HG03460 (cell line): ENCODE measurements at regions not wholly inside any gene's neighbourhood (a gene's known extent, or its start where the extent isn't known, plus 50 kb on each side); places are given as distances from the start of the nearest gene placed in this dataset.

Source experiments
- ATAC-seq: cut with Tn5 transposase; IDR thresholded peaks from one replicate; pipeline ENCODE4 v1.9.1; 2021; ENCODE audit not compliant: unreplicated experiment

DNA sequence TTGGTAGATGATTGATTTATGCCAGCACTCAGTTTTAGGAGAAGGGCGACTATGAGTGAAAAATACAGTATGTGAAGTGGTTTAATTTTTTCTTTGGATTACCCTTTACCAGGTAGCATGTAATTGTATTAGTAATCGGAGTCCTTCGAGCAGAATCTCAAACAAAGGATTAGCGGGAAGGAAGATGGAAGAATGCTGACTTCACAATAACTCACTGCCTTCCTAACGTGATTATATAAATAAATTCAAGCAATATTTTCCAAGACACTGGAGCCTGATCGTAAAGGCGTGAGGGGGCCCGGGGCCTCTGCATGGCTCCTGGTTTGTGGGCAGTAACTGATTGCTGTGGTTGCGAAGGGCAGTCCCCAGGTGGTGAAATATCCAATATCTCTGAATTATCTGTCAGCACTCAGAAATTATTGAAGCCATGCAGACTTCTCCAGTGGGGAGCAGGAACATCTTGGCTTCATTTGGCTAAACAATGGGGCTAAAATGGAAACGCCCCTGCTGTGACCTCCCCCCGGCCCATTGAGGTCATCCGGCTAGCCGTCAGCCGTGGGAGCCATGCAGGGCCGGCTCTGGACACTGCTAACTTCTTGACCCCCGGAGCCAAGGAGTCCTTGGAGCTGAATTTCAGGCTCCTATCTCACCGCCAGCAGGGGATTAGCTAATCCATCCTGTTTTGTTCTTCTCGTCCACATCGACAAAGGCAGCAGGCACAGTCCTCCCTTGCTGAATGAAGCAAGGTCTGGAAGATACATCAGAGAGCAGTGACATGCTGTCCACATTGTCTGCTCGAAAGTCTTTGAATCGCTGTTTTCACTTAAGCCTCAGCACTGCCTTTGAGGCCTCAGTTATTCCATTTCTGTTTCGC is 295.9 kb upstream of the N4BP1 start:
- no peak for ATAC-seq

DNA sequence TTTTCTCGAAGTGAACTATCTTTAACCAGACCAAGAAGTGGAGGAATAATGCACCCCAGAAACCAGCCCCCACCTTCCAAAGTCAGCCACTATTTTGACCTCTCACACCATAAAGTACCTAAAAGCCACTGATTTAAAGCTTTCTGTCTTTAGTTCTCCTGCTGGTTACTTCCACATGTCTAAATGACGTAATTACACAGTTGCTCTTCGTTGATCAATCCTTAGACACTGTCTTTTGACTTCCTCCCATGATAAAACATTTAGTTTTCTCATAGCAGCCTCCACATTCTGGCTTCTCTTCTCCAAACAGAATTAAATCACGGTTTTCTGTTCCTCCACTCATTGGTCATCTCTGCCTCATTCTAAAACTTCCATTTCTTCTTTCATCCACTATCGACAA is 294.4 kb upstream of the N4BP1 start:
- no peak for ATAC-seq

GRCh38 chr16:48903039-48903438 is 293.1 kb upstream of the N4BP1 start:
- no peak for ATAC-seq

- ATAC-seq, result no peak
Measured at GRCh38 chr16:48901712-48902374, 291.9 kb upstream of the N4BP1 start.

GRCh38 chr16:48899500-48899899 is 289.5 kb upstream of the N4BP1 start:
- ATAC-seq, result no peak

- ATAC-seq, result no peak
Measured at GRCh38 chr16:48897698-48898205, 287.8 kb upstream of the N4BP1 start.

GRCh38 chr16:48895142-48895541 is 285.2 kb upstream of the N4BP1 start:
- ATAC-seq, result no peak

DNA sequence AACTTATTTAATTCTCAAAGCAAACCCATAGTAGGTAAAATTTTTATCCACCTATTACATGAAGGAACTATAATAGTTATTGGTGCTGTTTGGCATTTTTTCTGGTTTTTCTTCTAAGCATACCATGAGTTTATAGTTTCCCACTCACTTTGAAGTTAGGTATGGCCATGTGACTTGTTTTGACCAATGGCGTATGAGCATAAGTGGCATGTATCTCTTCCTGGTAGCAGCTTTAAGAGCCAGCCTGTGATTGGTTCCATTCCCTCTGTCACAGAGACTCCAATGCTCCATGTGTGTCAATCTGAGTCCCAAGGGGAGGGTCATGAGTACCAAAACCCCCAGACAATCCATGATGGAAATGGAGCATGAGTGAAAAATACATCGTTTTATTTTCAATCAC is 282.9 kb upstream of the N4BP1 start:
- ATAC-seq, result no peak

DNA sequence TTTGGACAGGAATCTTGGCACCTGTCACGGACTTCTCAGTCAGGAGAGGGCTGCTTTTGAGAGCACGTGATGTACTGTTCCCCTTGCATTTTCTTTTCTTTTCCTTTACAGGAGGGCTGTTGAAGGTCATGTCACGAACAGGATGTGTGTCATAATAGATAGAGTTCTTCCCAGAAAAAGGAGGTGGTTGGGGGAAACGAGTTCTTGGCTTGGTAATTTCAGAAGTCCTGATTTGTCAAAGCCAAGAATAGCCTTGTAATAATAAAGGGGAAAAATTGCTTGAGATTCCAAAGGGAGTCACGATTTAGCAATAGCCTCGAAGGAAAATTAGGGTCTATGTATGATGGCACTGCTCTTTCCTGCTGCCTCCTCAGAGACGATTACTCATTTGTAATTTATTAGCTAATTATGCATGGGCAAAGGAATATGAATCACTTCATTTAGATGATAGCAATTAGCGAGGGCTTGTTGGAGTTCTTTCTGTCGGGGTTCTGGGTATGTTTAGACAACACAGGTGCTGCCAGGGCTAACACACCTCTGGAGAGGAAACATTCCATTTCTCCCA is 277.7 kb upstream of the N4BP1 start:
- no peak for ATAC-seq

- ATAC-seq, result no peak
Measured at GRCh38 chr16:48885471-48885870, 275.5 kb upstream of the N4BP1 start.

- no peak for ATAC-seq
Measured at GRCh38 chr16:48881272-48881671, 271.3 kb upstream of the N4BP1 start.

GRCh38 chr16:48879223-48880122 is 269.5 kb upstream of the N4BP1 start:
- no peak for ATAC-seq

DNA sequence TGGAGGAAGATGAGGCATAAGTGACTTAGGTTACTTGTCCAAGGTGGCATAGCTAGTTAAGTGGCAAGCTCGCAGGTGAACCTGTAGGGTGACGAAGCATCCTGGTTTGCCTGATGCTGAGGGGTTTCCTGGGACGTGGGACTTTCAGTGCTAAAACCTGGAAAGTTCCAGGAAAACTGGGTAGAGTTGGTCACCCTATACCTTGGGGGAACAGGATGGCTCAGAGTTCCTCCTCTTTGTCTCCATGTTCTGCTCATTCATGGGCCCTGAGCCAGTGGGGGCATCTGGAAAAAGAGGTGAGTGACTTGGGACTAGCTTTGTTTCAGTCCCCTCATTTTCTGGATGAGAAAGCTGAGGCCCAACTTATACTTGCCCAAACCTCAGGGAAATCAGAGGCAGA is 268.0 kb upstream of the N4BP1 start:
- no peak for ATAC-seq

DNA sequence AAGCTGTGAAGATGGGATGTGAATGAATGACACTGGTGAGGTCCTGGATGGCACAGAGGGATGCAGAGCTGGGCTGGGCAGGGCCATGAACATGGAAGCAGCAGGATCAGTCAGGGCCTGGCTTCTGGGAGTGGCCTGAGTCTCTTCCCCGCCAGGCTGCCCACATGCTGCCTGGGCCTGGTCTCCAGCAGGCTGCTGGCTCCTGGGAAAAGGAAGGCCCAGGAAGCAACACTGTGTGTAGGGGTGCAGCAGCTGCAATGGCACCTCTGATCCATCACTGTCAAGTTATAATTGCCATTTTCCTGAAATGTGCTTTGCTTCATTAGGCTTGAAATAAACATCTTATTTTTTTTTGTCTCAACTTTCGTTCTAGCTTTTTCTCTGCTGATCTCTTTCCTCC is 260.2 kb upstream of the N4BP1 start:
- ATAC-seq, result no peak

DNA sequence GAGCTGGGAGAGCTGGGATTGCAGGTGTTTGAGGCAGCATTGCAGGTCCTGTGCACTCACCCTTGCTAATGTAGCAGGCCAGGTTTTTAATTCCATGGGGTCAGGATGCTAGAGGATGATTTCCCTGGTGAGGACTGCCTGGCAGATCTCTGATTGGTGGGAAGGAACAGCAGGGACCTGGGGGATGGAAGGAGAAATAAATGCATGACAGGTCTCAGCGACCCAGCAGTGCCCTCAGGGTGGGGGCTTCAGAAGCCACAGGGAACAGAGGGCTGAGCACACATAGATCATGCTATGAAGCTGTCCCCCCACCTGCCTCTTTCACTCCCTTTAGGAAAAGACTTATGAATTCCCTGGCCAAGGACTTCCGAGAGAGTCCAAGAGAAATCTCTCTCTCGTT is 255.5 kb upstream of the N4BP1 start:
- no peak for ATAC-seq

DNA sequence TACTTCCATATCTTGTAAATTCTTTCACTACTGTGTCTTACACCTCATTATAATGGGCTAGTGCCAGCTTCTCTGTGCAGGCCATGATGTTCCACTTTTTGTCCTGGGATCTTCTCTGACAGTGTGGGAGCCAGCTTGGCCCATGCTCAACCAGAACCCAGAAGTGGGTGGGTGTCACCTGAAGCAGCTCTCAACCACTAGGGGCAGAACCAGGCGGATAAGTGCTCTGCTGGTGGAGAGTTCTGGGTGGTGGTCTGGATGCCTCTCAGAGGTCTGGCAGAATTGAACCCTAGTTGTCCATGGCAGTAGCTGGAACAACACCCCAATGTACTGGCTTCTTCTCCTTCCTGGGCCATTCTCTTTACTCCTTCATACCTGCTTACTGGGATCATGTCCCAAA is 254.1 kb upstream of the N4BP1 start:
- no peak for ATAC-seq

- no peak for ATAC-seq
Measured at GRCh38 chr16:48862087-48862532, 252.1 kb upstream of the N4BP1 start.

DNA sequence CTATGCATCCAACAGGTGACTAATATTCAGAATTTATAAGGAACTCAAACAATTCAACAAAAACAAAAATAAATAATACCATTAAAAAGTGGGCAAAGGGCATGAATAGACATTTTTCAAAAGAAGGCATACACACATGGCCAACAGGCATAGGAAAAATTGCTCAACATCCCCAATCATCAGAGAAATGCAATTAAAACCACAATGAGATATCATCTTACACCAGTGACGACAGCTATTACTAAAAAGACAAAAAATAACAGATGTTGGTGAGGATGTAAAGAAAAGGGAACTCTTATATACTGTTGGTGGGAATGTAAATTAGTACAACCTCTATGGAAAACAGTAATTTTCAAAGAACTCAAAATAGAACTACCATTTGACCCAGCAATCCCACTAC is 250.4 kb upstream of the N4BP1 start:
- ATAC-seq, result no peak

DNA sequence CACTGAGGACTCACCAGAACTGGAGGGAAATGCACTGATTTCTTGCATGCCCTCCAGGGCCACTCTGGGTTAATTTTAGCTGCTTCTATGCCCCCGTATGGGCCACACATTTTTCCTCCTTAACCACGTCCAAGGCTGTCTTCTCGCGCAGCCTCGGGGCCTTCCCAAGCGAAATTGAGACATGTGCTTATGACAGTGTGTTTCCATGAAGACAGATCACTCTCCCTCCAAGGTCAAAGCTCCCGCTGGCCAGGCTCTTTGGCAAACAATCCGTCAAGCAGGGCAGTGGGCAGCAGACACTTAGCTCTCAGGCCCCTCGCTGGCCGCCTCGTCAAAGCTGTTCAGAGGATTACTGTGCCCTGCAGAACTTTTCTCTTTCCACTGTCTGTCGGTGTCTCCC is 243.0 kb upstream of the N4BP1 start:
- no peak for ATAC-seq

DNA sequence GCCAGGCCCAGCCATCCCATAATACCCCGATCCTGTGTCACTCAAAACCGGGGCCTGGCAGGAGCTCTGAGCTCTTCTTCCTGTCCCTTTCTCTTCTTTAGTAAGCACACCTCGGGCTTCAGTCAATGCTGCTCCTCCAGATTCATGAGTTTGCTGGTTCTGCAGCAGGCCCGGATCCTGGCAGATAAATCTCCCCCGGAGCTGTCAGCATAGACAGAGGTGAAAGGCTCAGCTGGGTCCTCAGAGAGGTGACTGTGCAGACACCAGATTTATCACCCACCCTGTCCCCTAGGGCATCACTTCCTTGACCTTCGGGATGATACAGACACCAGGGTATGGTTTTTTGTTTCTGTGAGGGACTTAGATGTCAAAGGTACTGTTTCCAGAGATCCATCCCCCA is 242.5 kb upstream of the N4BP1 start:
- no peak for ATAC-seq
